Breast epithelium (tissue), 4 donors: ENCODE measurements at regions not wholly inside any gene's neighbourhood (a gene's known extent, or its start where the extent isn't known, plus 50 kb on each side); places are given as distances from the start of the nearest gene placed in this dataset.

Experiments
- DNase-seq, 2 donors: peaks; one replicate each; pipeline ENCODE4 v3.0.0-alpha.2; 2019; ENCODE audit warnings: low spot score in 2 of 2
- H3K27ac ChIP-seq, 2 donors: fragments of 200-600 bp; sonication (generic) in 1 of 2; one replicate each; pipeline ENCODE4 v1.5.1; 2016 to 2019; ENCODE audit warnings: mild to moderate bottlenecking in 1 of 2
- H3K27me3 ChIP-seq, 2 donors: fragments of 200-600 bp; sonication (generic) in 1 of 2; one replicate each; pipeline versions ENCODE4 v1.5.1 to v1.6.0; 2017 to 2019; ENCODE audit warnings: control low read depth in 1 of 2, mild to moderate bottlenecking in 1 of 2
- H3K36me3 ChIP-seq: fragments of 200-600 bp; one replicate; pipeline ENCODE4 v1.5.1; 2019
- H3K4me1 ChIP-seq, 2 donors: fragments of 200-600 bp; sonication (generic); one replicate each; pipeline ENCODE4 v1.5.1; 2016 to 2019; ENCODE audit warnings: control low read depth in 1 of 2
- H3K4me3 ChIP-seq, 3 donors: fragments of 200-600 bp; sonication (generic); 1 replicate in 2 of 3; 2 replicates in 1 of 3; pipeline ENCODE4 v1.5.1; 2016 to 2019; ENCODE audit warnings: mild to moderate bottlenecking in 3 of 3, moderate library complexity in 2 of 3
- H3K9me3 ChIP-seq, 2 donors: fragments of 200-600 bp; sonication (generic) in 1 of 2; one replicate each; pipeline ENCODE4 v1.5.1; 2016 to 2019; ENCODE audit warnings: control low read depth in 1 of 2
- CTCF ChIP-seq, 3 donors: fragments of 450-650 bp; IDR thresholded peaks; one replicate each; pipeline ENCODE4 v1.5.1; 2016 to 2017; ENCODE audit warnings: antibody characterized with exemption in 3 of 3, mild to moderate bottlenecking in 3 of 3, moderate library complexity in 3 of 3
- POLR2A ChIP-seq: fragments of 450-650 bp; IDR thresholded peaks from one replicate; pipeline ENCODE4 v1.6.1; 2016; ENCODE audit warnings: antibody characterized with exemption, mild to moderate bottlenecking, moderate library complexity
- POLR2AphosphoS5 ChIP-seq, 3 donors: sonication (generic); formaldehyde crosslinking; IDR thresholded peaks; one replicate each; pipeline ENCODE4 v1.6.1; 2017; ENCODE audit warnings: antibody characterized with exemption in 3 of 3
- intact Hi-C: fragments of 100-400 bp; cut with DNase I; formaldehyde crosslinking; loops from one replicate; pipeline ENCODE4 v1.15.1; 2023; ENCODE audit warnings: low total_unique reads

- Histone ChIP-seq H3K27ac (peak overlapping the region in 1 of 2 donors; percentile 24), H3K36me3 (no peaks in the 10 kb centered on the region)
- TF ChIP-seq CTCF (IDR thresholded peaks at IDR 0.05) (no peak), POLR2A (no peak), POLR2AphosphoS5 (IDR thresholded peaks at IDR 0.05) (no peak)
Measured at GRCh38 chr13:50452756-50453155, 390.7 kb downstream of the DLEU7 start.

GRCh38 chr13:50453188-50453587 lies 390.3 kb downstream of the DLEU7 start:
- Histone ChIP-seq H3K9me3 (no peaks in the 10 kb centered on the region), H3K36me3 (no peaks in the 10 kb centered on the region), H3K27ac (peak overlapping the region in 1 of 2 donors; percentile 24), H3K4me1 (no peaks in the 10 kb centered on the region), H3K4me3 (no peak overlapping the region), H3K27me3 (no peaks in the 10 kb centered on the region)
- intact Hi-C loops, result no loop called here
- TF ChIP-seq CTCF (IDR thresholded peaks at IDR 0.05) (no peak), POLR2AphosphoS5 (IDR thresholded peaks at IDR 0.05) (no peak), POLR2A (no peak)
- no peak for DNase-seq

More at GRCh38 chr13:50452756-50453155, 390.7 kb downstream of the DLEU7 start:
- no peaks in the 10 kb centered on the region for H3K9me3 ChIP-seq
- no peak for DNase-seq
- intact Hi-C loops, result no loop called here
- H3K4me1 ChIP-seq, result no peaks in the 10 kb centered on the region
- H3K27me3 ChIP-seq, result no peaks in the 10 kb centered on the region
- H3K4me3 ChIP-seq, result no peak overlapping the region

GRCh38 chr13:50456111-50456510 lies 387.4 kb downstream of the DLEU7 start:
- H3K4me1 ChIP-seq, result no peaks in the 10 kb centered on the region
- no peaks in the 10 kb centered on the region for H3K9me3 ChIP-seq
- intact Hi-C loops, result loop anchor here (1.0 kb wide), 1 partner anchor 34 kb away; no protein-coding TSS in a partner anchor
- H3K4me3 ChIP-seq, result no peak overlapping the region
- no peak overlapping the region for H3K27ac ChIP-seq
- no peaks in the 10 kb centered on the region for H3K27me3 ChIP-seq
- no peak for DNase-seq
- TF ChIP-seq POLR2AphosphoS5 (IDR thresholded peaks at IDR 0.05) (no peak), POLR2A (no peak), CTCF (IDR thresholded peaks at IDR 0.05) (no peak)
- no peaks in the 10 kb centered on the region for H3K36me3 ChIP-seq

- no peaks in the 10 kb centered on the region for H3K9me3 ChIP-seq
- no peak for TF ChIP-seq POLR2AphosphoS5 (IDR thresholded peaks at IDR 0.05)
- no peak for TF ChIP-seq POLR2A
- no peak for TF ChIP-seq CTCF (IDR thresholded peaks at IDR 0.05)
- H3K36me3 ChIP-seq, result no peaks in the 10 kb centered on the region
- intact Hi-C loops, result no loop called here
- DNase-seq, result no peak
- no peaks in the 10 kb centered on the region for H3K4me1 ChIP-seq
- no peak overlapping the region for H3K4me3 ChIP-seq
- no peaks in the 10 kb centered on the region for H3K27me3 ChIP-seq
- no peak overlapping the region for H3K27ac ChIP-seq
Measured at GRCh38 chr13:50457415-50458393, 385.8 kb downstream of the DLEU7 start.

- H3K4me3 ChIP-seq, result no peak overlapping the region
Measured at GRCh38 chr13:50459046-50459445, 384.4 kb downstream of the DLEU7 start.

More at GRCh38 chr13:50459046-50459445, 384.4 kb downstream of the DLEU7 start:
- DNase-seq, result no peak
- H3K36me3 ChIP-seq, result no peaks in the 10 kb centered on the region
- no peak for TF ChIP-seq POLR2A
- no peaks in the 10 kb centered on the region for H3K27me3 ChIP-seq
- intact Hi-C loops, result no loop called here
- H3K4me1 ChIP-seq, result no peaks in the 10 kb centered on the region
- H3K9me3 ChIP-seq, result no peaks in the 10 kb centered on the region
- H3K27ac ChIP-seq, result no peak overlapping the region
